GM04503 (cell line): ENCODE measurements at regions not wholly inside any gene's neighbourhood (a gene's known extent, or its start where the extent isn't known, plus 50 kb on each side); places are given as distances from the start of the nearest gene placed in this dataset.

Experiments
- DNase-seq: peaks from one replicate; pipeline ENCODE4 v3.0.0-alpha.2; 2012; ENCODE audit warnings: low read depth

GRCh38 chr12:15033029-15033428, 60.2 kb downstream of the PDE6H start:
- no peak for DNase-seq

- no peak for DNase-seq
These were observed 60.8 kb downstream of the PDE6H start for GRCh38 chr12:15033641-15034040.

- DNase-seq, result no peak
These were observed 62.3 kb downstream of the PDE6H start for GRCh38 chr12:15035185-15035584.

GRCh38 chr12:15037091-15037687, 64.3 kb downstream of the PDE6H start:
- no peak for DNase-seq

- no peak for DNase-seq
These were observed 65.3 kb downstream of the PDE6H start for GRCh38 chr12:15038137-15038536.

- DNase-seq, result peak; percentile 28
These were observed 71.6 kb downstream of the PDE6H start for GRCh38 chr12:15044471-15044870.

- no peak for DNase-seq
These were observed 72.6 kb downstream of the PDE6H start for GRCh38 chr12:15045451-15045850.

GRCh38 chr12:15047611-15048010, 74.8 kb downstream of the PDE6H start:
- DNase-seq, result no peak

GRCh38 chr12:15049461-15050153, 76.8 kb downstream of the PDE6H start:
- no peak for DNase-seq

- no peak for DNase-seq
These were observed 77.8 kb downstream of the PDE6H start for GRCh38 chr12:15050659-15051058.

- DNase-seq, result no peak
These were observed 79.8 kb downstream of the PDE6H start for GRCh38 chr12:15052691-15053090.

GRCh38 chr12:15056218-15056617, 83.4 kb downstream of the PDE6H start:
- no peak for DNase-seq
